ENCODE measurements at regions not wholly inside any gene's neighbourhood (a gene's known extent, or its start where the extent isn't known, plus 50 kb on each side); places are given as distances from the start of the nearest gene placed in this dataset.

DNA sequence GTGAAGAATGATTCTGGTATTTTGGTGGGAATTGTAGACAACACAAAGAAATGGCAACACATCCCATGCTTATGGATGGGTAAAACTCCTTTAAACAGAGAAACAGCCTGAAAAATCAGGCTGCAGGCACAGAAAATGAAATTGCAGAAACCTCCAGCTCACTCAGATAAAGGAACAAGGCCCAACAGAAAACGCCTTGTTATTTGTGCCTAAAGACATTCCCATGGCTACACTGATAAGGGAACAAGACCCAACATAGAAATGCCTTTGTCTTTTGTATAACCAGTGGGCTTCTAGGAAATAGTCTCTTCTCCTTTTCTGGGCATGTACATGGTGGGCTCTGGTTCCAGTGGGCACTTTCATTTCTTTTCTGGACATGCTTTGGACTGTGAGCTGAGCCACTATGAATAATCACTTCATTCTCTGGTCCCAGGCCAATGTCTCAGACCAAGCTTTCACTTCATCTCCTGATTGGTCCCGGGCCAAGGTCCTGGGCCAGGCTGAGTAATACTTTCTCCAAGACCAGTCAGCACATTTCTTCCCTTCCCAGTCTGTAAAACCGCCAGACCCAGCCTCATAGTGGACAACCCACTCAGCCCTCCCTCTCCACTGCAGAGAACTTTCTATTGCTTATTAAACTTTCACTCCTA, 160.5 kb downstream of the TBX22 start:
- TF ChIP-seq, protein P1, sequence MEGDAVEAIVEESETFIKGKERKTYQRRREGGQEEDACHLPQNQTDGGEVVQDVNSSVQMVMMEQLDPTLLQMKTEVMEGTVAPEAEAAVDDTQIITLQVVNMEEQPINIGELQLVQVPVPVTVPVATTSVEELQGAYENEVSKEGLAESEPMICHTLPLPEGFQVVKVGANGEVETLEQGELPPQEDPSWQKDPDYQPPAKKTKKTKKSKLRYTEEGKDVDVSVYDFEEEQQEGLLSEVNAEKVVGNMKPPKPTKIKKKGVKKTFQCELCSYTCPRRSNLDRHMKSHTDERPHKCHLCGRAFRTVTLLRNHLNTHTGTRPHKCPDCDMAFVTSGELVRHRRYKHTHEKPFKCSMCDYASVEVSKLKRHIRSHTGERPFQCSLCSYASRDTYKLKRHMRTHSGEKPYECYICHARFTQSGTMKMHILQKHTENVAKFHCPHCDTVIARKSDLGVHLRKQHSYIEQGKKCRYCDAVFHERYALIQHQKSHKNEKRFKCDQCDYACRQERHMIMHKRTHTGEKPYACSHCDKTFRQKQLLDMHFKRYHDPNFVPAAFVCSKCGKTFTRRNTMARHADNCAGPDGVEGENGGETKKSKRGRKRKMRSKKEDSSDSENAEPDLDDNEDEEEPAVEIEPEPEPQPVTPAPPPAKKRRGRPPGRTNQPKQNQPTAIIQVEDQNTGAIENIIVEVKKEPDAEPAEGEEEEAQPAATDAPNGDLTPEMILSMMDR (IDR thresholded peaks at IDR 0.05 in 8 of 11, conservative IDR thresholded peaks at IDR 0.05 in 3 of 11) = no peak
- no peak for TF ChIP-seq POLR2A (IDR thresholded peaks at IDR 0.05)
- TF ChIP-seq POLR2AphosphoS5 (IDR thresholded peaks at IDR 0.05) = no peak

Measured in spleen (tissue), 7 donors.